ENCODE measurements at regions not wholly inside any gene's neighbourhood (a gene's known extent, or its start where the extent isn't known, plus 50 kb on each side); places are given as distances from the start of the nearest gene placed in this dataset.

- Histone ChIP-seq H3K36me3 (replicated peaks in 1 of 2; ENCODE audit: control insufficient read depth in 1 of 2, insufficient read depth in 2 of 2, low read length in 2 of 2) (no peaks in the 10 kb centered on the region), H4K20me1 (ENCODE audit: insufficient read depth, low read length) (no peaks in the 10 kb centered on the region), H3K4me1 (ENCODE audit: insufficient read depth, low read length) (no peaks in the 10 kb centered on the region), H2AFZ (ENCODE audit: low read length) (no peak overlapping the region), H3K4me3 (replicated peaks in 1 of 3; ENCODE audit: insufficient read depth in 1 of 3, low read depth in 2 of 3, low read length in 3 of 3) (no peak overlapping the region), H3K79me2 (ENCODE audit: insufficient read depth, low read length) (no peaks in the 10 kb centered on the region), H3K9me3 (ENCODE audit: low read length) (no peaks in the 10 kb centered on the region), H3K9ac (ENCODE audit: insufficient read depth, low read depth, low read length) (no peak overlapping the region), H3K27me3 (ENCODE audit: control insufficient read depth in 1 of 2, insufficient read depth in 2 of 2, low read length in 2 of 2) (no peaks in the 10 kb centered on the region), H3K4me2 (ENCODE audit: low read depth, low read length) (no peak overlapping the region), H3K27ac (ENCODE audit: extremely low read length, insufficient read depth, low read length) (no peak overlapping the region)
- no TSS peak for BruUV-seq (replicated peaks)
- DNase-seq (ENCODE audit: low spot score) = no peak
- in situ Hi-C loops (cut with HindIII; ENCODE audit: extremely low pct_ligation_motif_present, low pct_unique_long_range_greater_than_20kb) = no loop called here
- ChIA-PET CTCF (ENCODE audit: low intra/inter-chr PET ratio, low total read pairs) (no interaction called here), POLR2A (no interaction called here)
- intact Hi-C loops (cut with micrococcal nuclease; ENCODE audit: unreplicated experiment) = no loop called here
- WGBS (ENCODE audit: low lambda C conversion rate) = 20% methylated on average over 5 of the region's 5 CpGs
- no peak for FAIRE-seq
- TF ChIP-seq LCORL (IDR thresholded peaks at IDR 0.05) = no peak
- no peak for TF ChIP-seq LCORL (CRISPR knock-in tag; IDR thresholded peaks at IDR 0.05)
- no peak for TF ChIP-seq ZBTB20 (CRISPR knock-in tag; IDR thresholded peaks at IDR 0.05; ENCODE audit: borderline replicate concordance, low read depth)
- TF ChIP-seq NFE2L2 (IDR thresholded peaks at IDR 0.05; ENCODE audit: low read length) = peak; percentile 53; the same call in 1 of the 2 replicates
- no peak for TF ChIP-seq RFXAP (CRISPR knock-in tag; IDR thresholded peaks at IDR 0.05; ENCODE audit: borderline replicate concordance)
- no peak for TF ChIP-seq ATRX (CRISPR knock-in tag; IDR thresholded peaks at IDR 0.05; ENCODE audit: borderline replicate concordance)
- TF ChIP-seq GATA4 (IDR thresholded peaks at IDR 0.05; ENCODE audit: borderline replicate concordance, low read depth) = no peak
- no peak for ATAC-seq
Measured at GRCh38 chr6:50905297-50905696, 86.6 kb downstream of the TFAP2B start.

- Histone ChIP-seq H3K79me2 (ENCODE audit: insufficient read depth, low read length) (no peaks in the 10 kb centered on the region), H3K4me1 (ENCODE audit: insufficient read depth, low read length) (no peaks in the 10 kb centered on the region), H3K27me3 (ENCODE audit: control insufficient read depth in 1 of 2, insufficient read depth in 2 of 2, low read length in 2 of 2) (no peaks in the 10 kb centered on the region), H3K4me2 (ENCODE audit: low read depth, low read length) (no peak overlapping the region), H3K9me3 (ENCODE audit: low read length) (no peaks in the 10 kb centered on the region), H3K4me3 (replicated peaks in 1 of 3; ENCODE audit: insufficient read depth in 1 of 3, low read depth in 2 of 3, low read length in 3 of 3) (no peak overlapping the region), H3K27ac (ENCODE audit: extremely low read length, insufficient read depth, low read length) (no peak overlapping the region), H3K9ac (ENCODE audit: insufficient read depth, low read depth, low read length) (no peak overlapping the region), H4K20me1 (ENCODE audit: insufficient read depth, low read length) (no peaks in the 10 kb centered on the region), H3K36me3 (replicated peaks in 1 of 2; ENCODE audit: control insufficient read depth in 1 of 2, insufficient read depth in 2 of 2, low read length in 2 of 2) (no peaks in the 10 kb centered on the region), H2AFZ (ENCODE audit: low read length) (no peak overlapping the region)
- intact Hi-C loops (cut with micrococcal nuclease; ENCODE audit: unreplicated experiment) (no loop called here), in situ Hi-C loops (cut with HindIII; ENCODE audit: extremely low pct_ligation_motif_present, low pct_unique_long_range_greater_than_20kb) (no loop called here)
- POLR2A ChIA-PET = no interaction called here
- CTCF ChIA-PET (ENCODE audit: low intra/inter-chr PET ratio, low total read pairs) = no interaction called here
- TF ChIP-seq ATF3 (CRISPR knock-in tag; IDR thresholded peaks at IDR 0.05) (no peak), ATF7 (IDR thresholded peaks at IDR 0.05) (peak; percentile 90), ATF7 (CRISPR knock-in tag; IDR thresholded peaks at IDR 0.05) (no peak)
- no peak for ATAC-seq
- no peak for DNase-seq (ENCODE audit: low spot score)
- no TSS peak for BruUV-seq (replicated peaks)
- FAIRE-seq = no peak
Measured at GRCh38 chr6:50907565-50907964, 88.9 kb downstream of the TFAP2B start.
